TTC549 (cell line): ENCODE measurements at regions not wholly inside any gene's neighbourhood (a gene's known extent, or its start where the extent isn't known, plus 50 kb on each side); places are given as distances from the start of the nearest gene placed in this dataset.
A peak's percentile ranks its signal among the peaks of the same experiment; 100 is the strongest.
"Not testable (repeated sequence)": the region's sequence is repeated elsewhere in the genome, so short reads cannot be mapped to it uniquely, and the experiment has no call there.

Source experiments
- FAIRE-seq: peaks from 2 replicates; lab custom pipeline; 2012; peaks lifted over from hg19 to GRCh38; lab: Jason Lieb, UNC

- no peak for FAIRE-seq
Measured at GRCh38 chr1:188058801-188059200, 1230.1 kb downstream of the PLA2G4A start.

GRCh38 chr1:188061881-188062280 is 1233.1 kb downstream of the PLA2G4A start:
- no peak for FAIRE-seq

GRCh38 chr1:188062456-188062855 is 1233.7 kb downstream of the PLA2G4A start:
- no peak for FAIRE-seq

- FAIRE-seq = no peak
Measured at GRCh38 chr1:188065917-188066316, 1237.2 kb downstream of the PLA2G4A start.

GRCh38 chr1:188070848-188071247 is 1242.1 kb downstream of the PLA2G4A start:
- FAIRE-seq = no peak

GRCh38 chr1:188089015-188089414 is 1260.3 kb downstream of the PLA2G4A start:
- no peak for FAIRE-seq

GRCh38 chr1:188089461-188089860 is 1260.7 kb downstream of the PLA2G4A start:
- no peak for FAIRE-seq

GRCh38 chr1:188096521-188096920 is 1267.8 kb downstream of the PLA2G4A start:
- FAIRE-seq = no peak

GRCh38 chr1:188117436-188117835 is 1288.7 kb downstream of the PLA2G4A start:
- FAIRE-seq = no peak

- no peak for FAIRE-seq
Measured at GRCh38 chr1:188122646-188123045, 1293.9 kb downstream of the PLA2G4A start.

GRCh38 chr1:188127507-188127906 is 1298.8 kb downstream of the PLA2G4A start:
- no peak for FAIRE-seq

- FAIRE-seq = no peak
Measured at GRCh38 chr1:188128761-188129160, 1300.0 kb downstream of the PLA2G4A start.

- no peak for FAIRE-seq
Measured at GRCh38 chr1:188129856-188130838, 1301.4 kb downstream of the PLA2G4A start.

GRCh38 chr1:188137221-188137620 is 1308.5 kb downstream of the PLA2G4A start:
- FAIRE-seq = peak; percentile 92

- peak; percentile 34 for FAIRE-seq
Measured at GRCh38 chr1:188140958-188141357, 1312.2 kb downstream of the PLA2G4A start.

- no peak for FAIRE-seq
Measured at GRCh38 chr1:188154196-188154595, 1325.4 kb downstream of the PLA2G4A start.

GRCh38 chr1:188154761-188155160 is 1326.0 kb downstream of the PLA2G4A start:
- no peak for FAIRE-seq

GRCh38 chr1:188155261-188155660 is 1326.5 kb downstream of the PLA2G4A start:
- no peak for FAIRE-seq

GRCh38 chr1:188164459-188164858 is 1335.7 kb downstream of the PLA2G4A start:
- no peak for FAIRE-seq

GRCh38 chr1:188166654-188167053 is 1337.9 kb downstream of the PLA2G4A start:
- peak; percentile 56 for FAIRE-seq

- FAIRE-seq = peak; percentile 19
Measured at GRCh38 chr1:188169971-188170370, 1341.2 kb downstream of the PLA2G4A start.

GRCh38 chr1:188170411-188170810 is 1341.7 kb downstream of the PLA2G4A start:
- no peak for FAIRE-seq

- FAIRE-seq = no peak
Measured at GRCh38 chr1:188170935-188171334, 1342.2 kb downstream of the PLA2G4A start.

GRCh38 chr1:188182063-188182462 is 1353.3 kb downstream of the PLA2G4A start:
- not testable (repeated sequence) for FAIRE-seq
